ENCODE measurements at regions not wholly inside any gene's neighbourhood (a gene's known extent, or its start where the extent isn't known, plus 50 kb on each side); places are given as distances from the start of the nearest gene placed in this dataset.

GRCh38 chr1:184292101-184292500 is 94.7 kb upstream of the C1orf21 start:
- no peak for TF ChIP-seq CTCF (IDR thresholded peaks at IDR 0.05; ENCODE audit: poor library complexity, severe bottlenecking)
- no peak for TF ChIP-seq EZH2 (IDR thresholded peaks at IDR 0.05; ENCODE audit: borderline replicate concordance, insufficient read depth, low read length, poor library complexity, severe bottlenecking)
- no peak for TF ChIP-seq REST (IDR thresholded peaks at IDR 0.05; ENCODE audit: borderline replicate concordance)
- TF ChIP-seq TAF1 (IDR thresholded peaks at IDR 0.05; ENCODE audit: low read depth), result no peak
- TF ChIP-seq EP300 (conservative IDR thresholded peaks at IDR 0.05; ENCODE audit: poor library complexity, severe bottlenecking), result no peak
- TF ChIP-seq POLR2AphosphoS5 (IDR thresholded peaks at IDR 0.05), result no peak
- no peak for TF ChIP-seq SMC3 (conservative IDR thresholded peaks at IDR 0.05; ENCODE audit: poor library complexity)

Data from neural cell (in vitro differentiated cells).